SU-DHL-6 (cell line): ENCODE measurements at regions not wholly inside any gene's neighbourhood (a gene's known extent, or its start where the extent isn't known, plus 50 kb on each side); places are given as distances from the start of the nearest gene placed in this dataset.

ENCODE experiments used
- CTCF ChIP-seq: fragments of 200-600 bp; sonication (generic); IDR thresholded peaks from one replicate; pipeline ENCODE4 v1.5.1; 2017; ENCODE audit warnings: antibody characterized with exemption, mild to moderate bottlenecking, low read length, moderate library complexity; ENCODE audit not compliant: insufficient read depth, poor library complexity, severe bottlenecking
- EZH2phosphoT487 ChIP-seq: fragments of 200-600 bp; sonication (generic), shearing (Covaris generic); conservative IDR thresholded peaks from 2 replicates; pipeline ENCODE4 v1.6.1; 2018; ENCODE audit warnings: mild to moderate bottlenecking, antibody characterized with exemption, low read length, moderate library complexity, mixed read lengths

- TF ChIP-seq CTCF (no peak), EZH2phosphoT487 (no peak)
Measured at GRCh38 chr3:106399761-106400160, 530.9 kb upstream of the CBLB start.
